CD14-positive monocyte (primary cell): ENCODE measurements at regions not wholly inside any gene's neighbourhood (a gene's known extent, or its start where the extent isn't known, plus 50 kb on each side); places are given as distances from the start of the nearest gene placed in this dataset.

Experiments
- DNase-seq, 3 donors: peaks; one replicate each; pipeline ENCODE4 v3.0.0-alpha.2; 2011 to 2022
- H2AFZ ChIP-seq: 2 replicates; pipeline ENCODE4 v1.6.0; 2012; ENCODE audit warnings: mild to moderate bottlenecking, low read depth, low read length, inconsistent platforms; ENCODE audit not compliant: insufficient read depth, poor library complexity, severe bottlenecking
- H3K27ac ChIP-seq, 2 donors: 1 replicate in 1 of 2; 2 replicates in 1 of 2; pipeline ENCODE4 v1.5.1; 2012 to 2013; ENCODE audit warnings: low read length in 2 of 2, control low read depth in 1 of 2, inconsistent platforms in 1 of 2, low read depth in 1 of 2, mild to moderate bottlenecking in 1 of 2
- H3K27me3 ChIP-seq, 2 donors: one replicate each; pipeline versions ENCODE4 v1.6.0 to v1.6.1; 2011 to 2013; ENCODE audit warnings: low read length in 2 of 2; ENCODE audit not compliant: control insufficient read depth in 2 of 2, insufficient read depth in 2 of 2
- H3K36me3 ChIP-seq, 2 donors: replicated peaks in 1 of 2; 1 replicate in 1 of 2; 2 replicates in 1 of 2; pipeline versions ENCODE4 v1.5.1 to v1.6.1; 2012 to 2013; ENCODE audit warnings: low read length in 2 of 2, control low read depth in 1 of 2, inconsistent platforms in 1 of 2, mild to moderate bottlenecking in 1 of 2; ENCODE audit not compliant: insufficient read depth in 2 of 2, control insufficient read depth in 1 of 2
- H3K4me1 ChIP-seq, 2 donors: 1 replicate in 1 of 2; 2 replicates in 1 of 2; pipeline versions ENCODE4 v1.5.1 to v1.6.1; 2012 to 2013; ENCODE audit warnings: low read length in 2 of 2, control low read depth in 1 of 2, inconsistent platforms in 1 of 2, mild to moderate bottlenecking in 1 of 2, moderate library complexity in 1 of 2; ENCODE audit not compliant: insufficient read depth in 2 of 2, control insufficient read depth in 1 of 2
- H3K4me2 ChIP-seq: replicated peaks from 2 replicates; pipeline ENCODE3; 2012; ENCODE audit warnings: low read length, moderate library complexity, mild to moderate bottlenecking; ENCODE audit not compliant: poor library complexity, severe bottlenecking; ENCODE audit errors: extremely low read depth
- H3K4me3 ChIP-seq, 3 experiments: fragments of 200-600 bp in 1 of 3; sonication (generic) in 1 of 3; replicated peaks in 1 of 3; 1 replicate in 2 of 3; 2 replicates in 1 of 3; pipeline ENCODE4 v1.5.1; 2011 to 2013; ENCODE audit warnings: low read length in 3 of 3, mild to moderate bottlenecking in 3 of 3, control low read depth in 2 of 3, low read depth in 2 of 3, inconsistent platforms in 1 of 3, moderate library complexity in 1 of 3
- H3K79me2 ChIP-seq: 2 replicates; pipeline ENCODE4 v1.6.0; 2012; ENCODE audit warnings: mild to moderate bottlenecking, control low read depth, inconsistent platforms, low read length, moderate library complexity; ENCODE audit not compliant: insufficient read depth
- H3K9ac ChIP-seq: 2 replicates; pipeline ENCODE4 v1.6.0; 2017; ENCODE audit warnings: low read length, mild to moderate bottlenecking; ENCODE audit not compliant: insufficient read depth, poor library complexity, severe bottlenecking
- H3K9me3 ChIP-seq, 2 donors: replicated peaks in 1 of 2; 1 replicate in 1 of 2; 2 replicates in 1 of 2; pipeline versions ENCODE4 v1.5.1 to v1.6.1; 2012 to 2013; ENCODE audit warnings: low read length in 2 of 2, control low read depth in 1 of 2; ENCODE audit not compliant: control insufficient read depth in 1 of 2, insufficient read depth in 1 of 2
- H4K20me1 ChIP-seq: 2 replicates; pipeline ENCODE4 v1.6.0; 2012; ENCODE audit warnings: mild to moderate bottlenecking, low read length, control low read depth, moderate library complexity; ENCODE audit not compliant: insufficient read depth
- H3K27ac Mint-ChIP-seq, 7 donors: one replicate each; pipeline ENCODE4 v1.8.0; 2020; ENCODE audit warnings: mild to moderate bottlenecking in 7 of 7, mixed read lengths in 7 of 7, moderate library complexity in 6 of 7, inconsistent platforms in 2 of 7
- H3K27me3 Mint-ChIP-seq, 3 donors: one replicate each; pipeline ENCODE4 v1.8.0; 2021 to 2022; ENCODE audit warnings: low read depth in 3 of 3, mild to moderate bottlenecking in 3 of 3, mixed read lengths in 3 of 3, moderate library complexity in 3 of 3, inconsistent platforms in 1 of 3
- H3K36me3 Mint-ChIP-seq, 2 donors: one replicate each; pipeline ENCODE4 v1.8.0; 2020; ENCODE audit warnings: mixed read lengths in 2 of 2, inconsistent platforms in 1 of 2, mild to moderate bottlenecking in 1 of 2
- H3K4me1 Mint-ChIP-seq: one replicate; pipeline ENCODE4 v1.8.0; 2020; ENCODE audit warnings: mild to moderate bottlenecking, mixed read lengths
- H3K4me3 Mint-ChIP-seq, 2 donors: one replicate each; pipeline ENCODE4 v1.8.0; 2020; ENCODE audit warnings: mild to moderate bottlenecking in 2 of 2, mixed read lengths in 2 of 2, moderate library complexity in 1 of 2
- H3K9me3 Mint-ChIP-seq, 7 donors: one replicate each; pipeline ENCODE4 v1.8.0; 2020 to 2022; ENCODE audit warnings: mixed read lengths in 7 of 7, mild to moderate bottlenecking in 6 of 7, moderate library complexity in 6 of 7, inconsistent platforms in 2 of 7
- WGBS: methylation state at CpG from one replicate; pipeline ENCODE4 v1.1.5; 2013; ENCODE audit warnings: missing lambda C conversion rate; ENCODE audit not compliant: insufficient coverage; 5-methylcytosine and 5-hydroxymethylcytosine counted together
- intact Hi-C, 2 donors: fragments of 100-400 bp; cut with micrococcal nuclease; formaldehyde crosslinking; loops; one replicate each; pipeline versions ENCODE4 v1.15.0 to v1.15.1; 2023
- TF ChIP-seq, protein P1 (sequence below): fragments of 200-600 bp; IDR thresholded peaks from one replicate; pipeline ENCODE4 v1.8.0; 2022; ENCODE audit warnings: antibody characterized with exemption, mild to moderate bottlenecking

DNA sequence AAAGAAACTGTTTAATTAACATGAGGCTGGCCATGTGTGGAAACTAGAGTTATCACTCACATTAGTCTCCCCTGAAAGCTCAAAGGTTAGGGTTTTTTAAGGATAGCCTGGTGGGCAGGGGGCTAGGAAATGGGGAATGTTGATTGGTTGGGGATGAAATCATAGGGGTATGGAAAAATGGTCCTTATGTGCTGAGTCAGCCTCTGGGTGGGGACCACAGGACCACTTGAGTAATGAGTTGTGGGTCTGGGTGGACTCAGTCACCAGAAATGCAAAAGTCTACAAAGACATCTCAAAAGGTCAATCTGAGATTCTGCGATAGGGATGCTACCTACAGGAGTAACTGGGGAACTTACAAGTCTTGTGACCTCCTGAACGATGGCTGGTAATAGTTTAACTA is 362.8 kb downstream of the DMAC1 start:
- Histone ChIP-seq H3K9me3 (peaks cover 15 to 21% of the 10 kb centered on the region in 2 donors), H3K9ac (no peak overlapping the region), H3K4me3 (no peak overlapping the region), H3K27ac (no peak overlapping the region), H3K36me3 (no peaks in the 10 kb centered on the region), H3K27me3 (no peaks in the 10 kb centered on the region), H4K20me1 (no peaks in the 10 kb centered on the region), H3K4me1 (no peaks in the 10 kb centered on the region), H2AFZ (no peak overlapping the region), H3K79me2 (no peaks in the 10 kb centered on the region), H3K4me2 (no peak overlapping the region)
- no peak overlapping the region for H3K4me3 Mint-ChIP-seq
- DNase-seq, result no peak
- H3K27me3 Mint-ChIP-seq, result no peaks in the 10 kb centered on the region
- intact Hi-C loops, result no loop called here
- TF ChIP-seq, protein P1, sequence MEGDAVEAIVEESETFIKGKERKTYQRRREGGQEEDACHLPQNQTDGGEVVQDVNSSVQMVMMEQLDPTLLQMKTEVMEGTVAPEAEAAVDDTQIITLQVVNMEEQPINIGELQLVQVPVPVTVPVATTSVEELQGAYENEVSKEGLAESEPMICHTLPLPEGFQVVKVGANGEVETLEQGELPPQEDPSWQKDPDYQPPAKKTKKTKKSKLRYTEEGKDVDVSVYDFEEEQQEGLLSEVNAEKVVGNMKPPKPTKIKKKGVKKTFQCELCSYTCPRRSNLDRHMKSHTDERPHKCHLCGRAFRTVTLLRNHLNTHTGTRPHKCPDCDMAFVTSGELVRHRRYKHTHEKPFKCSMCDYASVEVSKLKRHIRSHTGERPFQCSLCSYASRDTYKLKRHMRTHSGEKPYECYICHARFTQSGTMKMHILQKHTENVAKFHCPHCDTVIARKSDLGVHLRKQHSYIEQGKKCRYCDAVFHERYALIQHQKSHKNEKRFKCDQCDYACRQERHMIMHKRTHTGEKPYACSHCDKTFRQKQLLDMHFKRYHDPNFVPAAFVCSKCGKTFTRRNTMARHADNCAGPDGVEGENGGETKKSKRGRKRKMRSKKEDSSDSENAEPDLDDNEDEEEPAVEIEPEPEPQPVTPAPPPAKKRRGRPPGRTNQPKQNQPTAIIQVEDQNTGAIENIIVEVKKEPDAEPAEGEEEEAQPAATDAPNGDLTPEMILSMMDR, result no peak
- no peak overlapping the region for H3K27ac Mint-ChIP-seq
- no CpG with 5 or more reads among the region's 2 CpGs for WGBS
- H3K9me3 Mint-ChIP-seq, result peaks cover 8 to 29% (median 16%) of the 10 kb centered on the region in 7 donors
- H3K36me3 Mint-ChIP-seq, result no peaks in the 10 kb centered on the region
- H3K4me1 Mint-ChIP-seq, result no peaks in the 10 kb centered on the region

GRCh38 chr9:7433508-7434292 is 365.9 kb downstream of the DMAC1 start:
- Histone ChIP-seq H3K27me3 (no peaks in the 10 kb centered on the region), H3K79me2 (no peaks in the 10 kb centered on the region), H2AFZ (no peak overlapping the region), H3K4me3 (no peak overlapping the region), H3K9me3 (peaks cover 28 to 29% of the 10 kb centered on the region in 2 donors), H3K9ac (no peak overlapping the region), H3K36me3 (no peaks in the 10 kb centered on the region), H3K27ac (no peak overlapping the region), H4K20me1 (no peaks in the 10 kb centered on the region), H3K4me2 (no peak overlapping the region), H3K4me1 (no peaks in the 10 kb centered on the region)
- H3K36me3 Mint-ChIP-seq, result no peaks in the 10 kb centered on the region
- TF ChIP-seq, protein P1, result no peak
- no peaks in the 10 kb centered on the region for H3K27me3 Mint-ChIP-seq
- no peak for DNase-seq
- no peak overlapping the region for H3K4me3 Mint-ChIP-seq
- no peak overlapping the region for H3K27ac Mint-ChIP-seq
- H3K9me3 Mint-ChIP-seq, result peaks cover 14 to 31% (median 22%) of the 10 kb centered on the region in 7 donors
- intact Hi-C loops, result no loop called here
- WGBS, result 94% methylated on average over 3 of the region's 3 CpGs
- no peaks in the 10 kb centered on the region for H3K4me1 Mint-ChIP-seq
